Psoas muscle (tissue), 7 donors: ENCODE measurements at regions not wholly inside any gene's neighbourhood (a gene's known extent, or its start where the extent isn't known, plus 50 kb on each side); places are given as distances from the start of the nearest gene placed in this dataset.

Experiments
- ATAC-seq, 4 donors: fragments of 200-7000 bp; cut with Tn5 transposase; one replicate each; pipeline ENCODE4 v1.9.1; 2020; ENCODE audit warnings: moderate library complexity in 3 of 4, mild to moderate bottlenecking in 2 of 4
- DNase-seq, 2 donors: peaks; one replicate each; pipeline ENCODE4 v3.0.0-alpha.2; 2020
- H3K27ac ChIP-seq: fragments of 200-600 bp; one replicate; pipeline ENCODE4 v1.8.0; 2022
- H3K27me3 ChIP-seq, 3 donors: fragments of 200-600 bp in 1 of 3; one replicate each; pipeline versions ENCODE4 v1.6.1 to v1.8.0; 2013 to 2022; ENCODE audit warnings: low read length in 2 of 3, mild to moderate bottlenecking in 2 of 3, moderate library complexity in 1 of 3; ENCODE audit not compliant: insufficient read depth in 3 of 3
- H3K36me3 ChIP-seq, 2 donors: fragments of 200-600 bp in 1 of 2; one replicate each; pipeline versions ENCODE4 v1.6.1 to v1.8.0; 2013 to 2022; ENCODE audit warnings: low read depth in 1 of 2, mild to moderate bottlenecking in 1 of 2, moderate library complexity in 1 of 2; ENCODE audit not compliant: insufficient read depth in 1 of 2
- H3K4me1 ChIP-seq: fragments of 200-600 bp; one replicate; pipeline ENCODE4 v1.8.0; 2022
- H3K4me3 ChIP-seq: fragments of 200-600 bp; one replicate; pipeline ENCODE4 v1.8.0; 2022; ENCODE audit warnings: mild to moderate bottlenecking
- H3K9me3 ChIP-seq: fragments of 200-600 bp; one replicate; pipeline ENCODE4 v1.8.0; 2022
- CTCF ChIP-seq: fragments of 200-600 bp; IDR thresholded peaks from one replicate; pipeline ENCODE4 v1.8.0; 2022; ENCODE audit warnings: antibody characterized with exemption
- WGBS, 3 donors: extraction: QIAGEN DNeasy Blood & Tissue Kit; methylation state at CpG; one replicate each; pipeline versions ENCODE4 v1.1.6 to v1.1.7; 2013; 5-methylcytosine and 5-hydroxymethylcytosine counted together
- intact Hi-C, 2 donors: fragments of 100-400 bp; cut with DNase I; formaldehyde crosslinking; loops; one replicate each; pipeline versions ENCODE4 v1.11.0 to v1.14.2; 2022
- donor health status: healthy with polysubstance abuse.
- donor health status: DM: no; HTN: no; CAD: no; lungs with moderate emphysema.
- donor health status: Bipolar disorder and iron deficiency.
- donor health status: healthy.
- donor health status: DM: yes; HTN: yes; CAD: no.
- donor health status: DM: no; HTN: no; CAD: no.
- donor health status: DM: yes; HTN: yes; CAD: no.

- Histone ChIP-seq H3K36me3 (peaks cover 0 to 12% of the 10 kb centered on the region in 2 donors), H3K27me3 (no peaks in the 10 kb centered on the region), H3K4me1 (peaks cover 87% of the 10 kb centered on the region), H3K27ac (peak overlapping the region; percentile 94), H3K9me3 (no peaks in the 10 kb centered on the region), H3K4me3 (peak overlapping the region; percentile 51)
- DNase-seq: no peak
- no peak for ATAC-seq
- intact Hi-C loops: no loop called here
- WGBS, 3 donors: 48 to 69% (median 53%) methylated on average over 4 of the region's 4 CpGs
- no peak for TF ChIP-seq CTCF
Observed at GRCh38 chr7:130923365-130923764, 189.4 kb upstream of the KLF14 start.

- H3K36me3 ChIP-seq: peaks cover 0 to 7% of the 10 kb centered on the region in 2 donors
- no peaks in the 10 kb centered on the region for H3K9me3 ChIP-seq
- H3K4me3 ChIP-seq: peak overlapping the region; percentile 51
- DNase-seq: no peak
- WGBS, 3 donors: 70 to 90% (median 72%) methylated on average over 5 of the region's 5 CpGs
- no peak for TF ChIP-seq CTCF
- no peaks in the 10 kb centered on the region for H3K27me3 ChIP-seq
- H3K4me1 ChIP-seq: peaks cover 85% of the 10 kb centered on the region
- intact Hi-C loops: no loop called here
- H3K27ac ChIP-seq: peak overlapping the region; percentile 94
- peak in 2 of 4 donors; percentile 1 to 3 for ATAC-seq
Observed at GRCh38 chr7:130923930-130924329, 189.9 kb upstream of the KLF14 start.

DNA sequence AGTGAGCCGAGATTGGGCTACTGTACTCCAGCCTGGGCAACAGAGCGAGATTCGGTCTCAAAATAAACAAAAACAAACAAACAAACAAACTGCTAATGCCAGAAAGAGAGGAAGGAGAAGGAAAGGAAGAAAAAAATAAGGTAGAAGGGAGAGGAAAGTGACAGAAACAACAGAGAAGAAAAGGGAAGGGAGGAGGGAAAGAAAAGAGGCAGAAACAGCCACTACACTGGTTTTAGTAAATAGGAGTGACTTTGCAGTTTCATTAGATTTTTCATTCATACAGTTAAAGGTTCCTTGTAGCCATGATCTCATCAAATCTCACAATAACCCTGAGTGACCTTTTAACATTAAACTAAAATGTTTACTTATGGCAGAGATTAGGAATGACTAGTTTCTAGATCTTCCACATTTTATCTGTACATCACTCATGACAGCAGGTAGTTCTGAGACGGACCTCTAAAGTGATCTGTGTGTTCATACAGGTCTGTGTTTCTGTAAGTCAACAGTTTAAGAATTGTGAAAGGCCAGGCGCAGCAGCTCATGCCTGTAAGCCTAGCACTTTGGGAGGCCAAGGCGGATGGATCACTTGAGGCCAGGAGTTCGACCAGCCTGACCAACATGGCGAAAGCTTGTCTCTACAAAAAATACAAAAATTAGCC, 191.3 kb upstream of the KLF14 start:
- peak overlapping the region; percentile 51 for H3K4me3 ChIP-seq
- H3K27ac ChIP-seq: peak overlapping the region; percentile 94
- intact Hi-C loops: no loop called here
- no peaks in the 10 kb centered on the region for H3K9me3 ChIP-seq
- 77 to 89% (median 79%) methylated on average over 8 of the region's 8 CpGs for WGBS, 3 donors
- ATAC-seq (peak in 2 of 4 donors; percentile 5 to 9), DNase-seq (no peak)
- TF ChIP-seq CTCF: no peak
- H3K4me1 ChIP-seq: peaks cover 85% of the 10 kb centered on the region
- no peaks in the 10 kb centered on the region for H3K27me3 ChIP-seq
- no peaks in the 10 kb centered on the region for H3K36me3 ChIP-seq

DNA sequence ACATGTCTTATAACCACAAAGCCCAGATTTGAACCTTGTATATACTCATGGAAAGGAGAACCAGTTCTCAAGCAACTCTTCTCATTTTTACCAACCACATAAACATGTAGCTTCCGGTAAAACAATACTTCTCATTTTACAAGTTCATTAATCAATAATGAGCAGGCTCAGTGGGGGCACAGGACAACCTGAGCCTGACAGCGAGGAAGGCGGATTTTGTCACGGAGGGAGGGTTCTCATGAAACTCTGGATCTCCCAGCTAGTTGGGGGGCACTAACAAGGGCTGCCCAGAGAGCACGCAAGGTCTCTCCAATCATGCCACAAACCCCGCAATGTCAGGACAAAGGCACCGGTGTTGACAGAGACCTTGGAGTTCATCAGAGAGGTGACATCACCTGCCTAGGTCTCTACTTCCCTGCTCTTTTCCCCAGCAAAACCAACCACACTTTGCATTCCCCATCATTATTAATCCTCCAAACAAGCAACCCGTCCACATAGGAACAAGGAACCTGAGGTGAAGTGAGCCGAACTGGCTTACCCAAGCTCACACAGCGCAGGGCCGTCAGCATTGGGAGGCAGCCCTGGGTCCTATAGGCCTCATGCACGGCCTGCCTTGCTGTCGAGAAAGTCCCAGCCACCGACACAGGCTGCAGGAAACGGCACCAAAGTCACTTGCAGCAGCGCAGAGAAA, 192.1 kb upstream of the KLF14 start:
- no peaks in the 10 kb centered on the region for H3K27me3 ChIP-seq
- 68 to 86% (median 76%) methylated on average over 16 of the region's 16 CpGs for WGBS, 3 donors
- DNase-seq (no peak), ATAC-seq (no peak)
- peak overlapping the region; percentile 94 for H3K27ac ChIP-seq
- peaks cover 85% of the 10 kb centered on the region for H3K4me1 ChIP-seq
- peak overlapping the region; percentile 5 for H3K4me3 ChIP-seq
- no peaks in the 10 kb centered on the region for H3K9me3 ChIP-seq
- no peaks in the 10 kb centered on the region for H3K36me3 ChIP-seq
- no peak for TF ChIP-seq CTCF
- intact Hi-C loops: no loop called here
